HG02970 (cell line): ENCODE measurements at regions not wholly inside any gene's neighbourhood (a gene's known extent, or its start where the extent isn't known, plus 50 kb on each side); places are given as distances from the start of the nearest gene placed in this dataset.

Experiments
- ATAC-seq: cut with Tn5 transposase; IDR thresholded peaks from one replicate; pipeline ENCODE4 v1.9.1; 2021; ENCODE audit warnings: mild to moderate bottlenecking, moderate library complexity, moderate number of reproducible peaks; ENCODE audit not compliant: unreplicated experiment, low FRiP score

- ATAC-seq = no peak
Observed at GRCh38 chr6:169894377-169894960, 143.0 kb downstream of the ERMARD start.

GRCh38 chr6:169893624-169894023 lies 142.2 kb downstream of the ERMARD start:
- ATAC-seq = no peak

GRCh38 chr6:169891846-169892245 lies 140.4 kb downstream of the ERMARD start:
- no peak for ATAC-seq

- no peak for ATAC-seq
Observed at GRCh38 chr6:169891421-169891820, 140.0 kb downstream of the ERMARD start.

- ATAC-seq = no peak
Observed at GRCh38 chr6:169890901-169891300, 139.5 kb downstream of the ERMARD start.

- ATAC-seq = no peak
Observed at GRCh38 chr6:169890049-169890448, 138.6 kb downstream of the ERMARD start.

- ATAC-seq = no peak
Observed at GRCh38 chr6:169887529-169888140, 136.2 kb downstream of the ERMARD start.

- no peak for ATAC-seq
Observed at GRCh38 chr6:169886631-169887227, 135.3 kb downstream of the ERMARD start.

- no peak for ATAC-seq
Observed at GRCh38 chr6:169885831-169886230, 134.4 kb downstream of the ERMARD start.

- ATAC-seq = no peak
Observed at GRCh38 chr6:169885131-169885530, 133.7 kb downstream of the ERMARD start.

- no peak for ATAC-seq
Observed at GRCh38 chr6:169884158-169884557, 132.7 kb downstream of the ERMARD start.

GRCh38 chr6:169883316-169883715 lies 131.9 kb downstream of the ERMARD start:
- no peak for ATAC-seq

- ATAC-seq = no peak
Observed at GRCh38 chr6:169881976-169882375, 130.6 kb downstream of the ERMARD start.

- ATAC-seq = no peak
Observed at GRCh38 chr6:169881398-169881797, 130.0 kb downstream of the ERMARD start.

- no peak for ATAC-seq
Observed at GRCh38 chr6:169880516-169880915, 129.1 kb downstream of the ERMARD start.

GRCh38 chr6:169869301-169869700 lies 117.9 kb downstream of the ERMARD start:
- ATAC-seq = no peak

GRCh38 chr6:169868458-169868857 lies 117.0 kb downstream of the ERMARD start:
- ATAC-seq = no peak

GRCh38 chr6:169867751-169868191 lies 116.3 kb downstream of the ERMARD start:
- ATAC-seq = no peak

GRCh38 chr6:169866668-169867521 lies 115.5 kb downstream of the ERMARD start:
- no peak for ATAC-seq

- ATAC-seq = no peak
Observed at GRCh38 chr6:169866140-169866534, 114.7 kb downstream of the ERMARD start.
